ENCODE measurements at regions not wholly inside any gene's neighbourhood (a gene's known extent, or its start where the extent isn't known, plus 50 kb on each side); places are given as distances from the start of the nearest gene placed in this dataset.
"Not testable (repeated sequence)": the region's sequence is repeated elsewhere in the genome, so short reads cannot be mapped to it uniquely, and the experiment has no call there.

DNA sequence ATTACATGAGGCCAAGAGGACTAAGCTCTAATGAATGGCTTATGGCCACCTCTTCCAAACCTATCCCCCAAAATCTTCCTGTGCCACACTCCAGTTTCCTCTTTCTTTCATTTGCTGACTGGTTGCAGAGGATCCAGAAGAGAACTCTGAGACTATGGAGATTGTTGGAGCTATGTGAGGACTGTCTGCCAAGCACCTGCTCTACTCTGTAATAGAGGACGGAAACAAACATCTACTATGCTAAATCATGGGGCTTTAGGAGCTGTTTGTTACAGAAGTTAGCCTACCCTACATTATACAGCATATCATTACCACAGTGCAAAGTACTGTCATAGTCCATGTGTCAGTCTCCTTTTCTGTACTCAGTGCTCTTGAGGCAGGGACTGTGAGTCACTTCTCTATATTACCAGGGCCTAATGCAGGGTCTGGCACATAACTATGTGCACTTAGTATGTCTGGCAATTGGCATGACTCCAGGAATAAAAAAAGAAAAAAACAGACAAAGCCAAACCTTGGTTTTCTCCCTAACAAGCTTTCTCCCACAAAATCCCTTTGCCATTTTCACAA lies 95.1 kb downstream of the RPAP3 start:
- H3K4me3 ChIP-seq (ENCODE audit: low read depth, low read length), result no peak overlapping the region
- H3K27ac ChIP-seq, result no peak overlapping the region
- H3K9me3 ChIP-seq (ENCODE audit: severe bottlenecking), result peaks cover 11% of the 10 kb centered on the region
- DNase-seq, result no peak
- no peaks in the 10 kb centered on the region for H3K27me3 ChIP-seq (ENCODE audit: insufficient read depth, low read depth, severe bottlenecking)
- H3K36me3 ChIP-seq, result no peaks in the 10 kb centered on the region
- TF ChIP-seq, protein P1, sequence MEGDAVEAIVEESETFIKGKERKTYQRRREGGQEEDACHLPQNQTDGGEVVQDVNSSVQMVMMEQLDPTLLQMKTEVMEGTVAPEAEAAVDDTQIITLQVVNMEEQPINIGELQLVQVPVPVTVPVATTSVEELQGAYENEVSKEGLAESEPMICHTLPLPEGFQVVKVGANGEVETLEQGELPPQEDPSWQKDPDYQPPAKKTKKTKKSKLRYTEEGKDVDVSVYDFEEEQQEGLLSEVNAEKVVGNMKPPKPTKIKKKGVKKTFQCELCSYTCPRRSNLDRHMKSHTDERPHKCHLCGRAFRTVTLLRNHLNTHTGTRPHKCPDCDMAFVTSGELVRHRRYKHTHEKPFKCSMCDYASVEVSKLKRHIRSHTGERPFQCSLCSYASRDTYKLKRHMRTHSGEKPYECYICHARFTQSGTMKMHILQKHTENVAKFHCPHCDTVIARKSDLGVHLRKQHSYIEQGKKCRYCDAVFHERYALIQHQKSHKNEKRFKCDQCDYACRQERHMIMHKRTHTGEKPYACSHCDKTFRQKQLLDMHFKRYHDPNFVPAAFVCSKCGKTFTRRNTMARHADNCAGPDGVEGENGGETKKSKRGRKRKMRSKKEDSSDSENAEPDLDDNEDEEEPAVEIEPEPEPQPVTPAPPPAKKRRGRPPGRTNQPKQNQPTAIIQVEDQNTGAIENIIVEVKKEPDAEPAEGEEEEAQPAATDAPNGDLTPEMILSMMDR (IDR thresholded peaks at IDR 0.05; ENCODE audit: low read depth, low read length), result no peak

DNA sequence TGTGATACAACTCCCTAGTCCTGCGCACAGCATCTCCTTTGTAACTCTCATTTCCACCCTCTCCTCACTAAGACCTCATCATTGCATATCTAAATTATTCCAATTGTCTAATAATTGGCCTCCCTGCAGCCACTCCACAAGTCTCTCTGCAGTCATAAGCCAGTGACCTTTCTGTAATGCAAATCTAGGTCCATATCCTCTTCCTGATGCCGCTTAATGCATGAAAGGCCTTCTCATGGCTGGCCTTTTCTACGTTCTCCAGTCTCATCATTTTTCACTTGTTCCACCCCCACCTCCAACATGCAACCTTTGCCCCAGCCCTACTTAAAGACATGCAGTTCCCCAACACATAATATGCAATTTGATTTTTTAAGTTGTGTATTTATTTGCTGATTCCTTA lies 96.0 kb downstream of the RPAP3 start:
- Histone ChIP-seq H3K9me3 (ENCODE audit: severe bottlenecking) (peaks cover 11% of the 10 kb centered on the region), H3K36me3 (no peaks in the 10 kb centered on the region), H3K27ac (no peak overlapping the region), H3K27me3 (ENCODE audit: insufficient read depth, low read depth, severe bottlenecking) (no peaks in the 10 kb centered on the region), H3K4me3 (ENCODE audit: low read depth, low read length) (no peak overlapping the region)
- TF ChIP-seq, protein P1 (IDR thresholded peaks at IDR 0.05; ENCODE audit: low read depth, low read length), result no peak
- no peak for DNase-seq

DNA sequence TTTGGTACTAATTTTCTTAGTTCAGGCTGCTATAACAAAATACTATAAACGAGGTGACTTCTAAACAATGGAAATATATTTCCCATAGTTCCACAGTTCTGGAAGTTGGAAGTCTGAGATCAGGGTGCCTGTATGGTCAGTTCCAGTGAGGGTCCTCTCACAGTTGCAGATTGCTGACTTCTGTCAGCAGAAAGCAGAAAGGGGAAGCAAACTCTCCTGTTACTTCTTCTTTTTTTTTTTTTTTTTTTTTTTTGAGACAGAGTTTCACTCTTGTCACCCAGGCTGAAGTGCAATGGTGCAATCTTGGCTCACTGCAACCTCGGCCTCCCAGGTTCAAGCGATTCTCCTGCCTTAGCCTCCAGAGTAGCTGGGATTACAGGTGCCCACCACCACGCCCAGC lies 97.2 kb downstream of the RPAP3 start:
- H3K27ac ChIP-seq; H3K27me3 ChIP-seq (ENCODE audit: insufficient read depth, low read depth, severe bottlenecking); H3K4me3 ChIP-seq (ENCODE audit: low read depth, low read length); DNase-seq; H3K36me3 ChIP-seq: not testable (repeated sequence)
- H3K9me3 ChIP-seq (ENCODE audit: severe bottlenecking), result peaks cover 11% of the 10 kb centered on the region

DNA sequence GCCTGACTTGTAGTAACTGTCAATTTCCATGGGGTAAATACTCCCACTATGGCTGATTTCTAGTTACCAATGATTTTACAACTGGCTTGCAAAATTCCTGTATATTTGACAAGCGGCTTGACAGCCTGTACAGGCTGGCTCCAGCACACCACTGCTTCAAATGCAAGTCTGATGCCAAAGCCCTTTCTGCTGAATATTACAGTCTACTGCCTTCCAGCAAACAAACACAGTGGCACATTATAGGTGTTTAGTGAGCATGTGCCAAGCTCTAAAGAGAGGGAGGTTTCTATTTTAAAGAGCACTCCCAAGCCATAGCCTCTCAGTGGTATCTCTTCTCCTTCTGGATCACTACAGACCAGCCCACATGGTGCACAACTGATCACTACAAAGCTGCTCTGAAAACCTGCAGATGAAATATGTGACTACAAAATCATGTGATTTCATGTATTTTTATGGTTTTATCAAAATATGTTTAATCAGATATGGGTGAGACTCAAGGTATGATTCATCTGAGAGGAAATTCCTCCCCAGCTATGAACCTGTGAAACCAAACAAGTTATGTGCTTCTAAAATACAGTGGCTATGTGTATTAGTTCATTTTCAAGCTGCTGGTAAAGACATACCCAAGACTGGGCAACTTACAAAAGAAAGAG lies 101.5 kb downstream of the RPAP3 start:
- DNase-seq, result no peak
- Histone ChIP-seq H3K27ac (no peak overlapping the region), H3K36me3 (no peaks in the 10 kb centered on the region), H3K9me3 (ENCODE audit: severe bottlenecking) (peaks cover 5% of the 10 kb centered on the region), H3K4me3 (ENCODE audit: low read depth, low read length) (no peak overlapping the region), H3K27me3 (ENCODE audit: insufficient read depth, low read depth, severe bottlenecking) (peaks cover 20% of the 10 kb centered on the region)
- TF ChIP-seq, protein P1 (IDR thresholded peaks at IDR 0.05; ENCODE audit: low read depth, low read length), result no peak

DNA sequence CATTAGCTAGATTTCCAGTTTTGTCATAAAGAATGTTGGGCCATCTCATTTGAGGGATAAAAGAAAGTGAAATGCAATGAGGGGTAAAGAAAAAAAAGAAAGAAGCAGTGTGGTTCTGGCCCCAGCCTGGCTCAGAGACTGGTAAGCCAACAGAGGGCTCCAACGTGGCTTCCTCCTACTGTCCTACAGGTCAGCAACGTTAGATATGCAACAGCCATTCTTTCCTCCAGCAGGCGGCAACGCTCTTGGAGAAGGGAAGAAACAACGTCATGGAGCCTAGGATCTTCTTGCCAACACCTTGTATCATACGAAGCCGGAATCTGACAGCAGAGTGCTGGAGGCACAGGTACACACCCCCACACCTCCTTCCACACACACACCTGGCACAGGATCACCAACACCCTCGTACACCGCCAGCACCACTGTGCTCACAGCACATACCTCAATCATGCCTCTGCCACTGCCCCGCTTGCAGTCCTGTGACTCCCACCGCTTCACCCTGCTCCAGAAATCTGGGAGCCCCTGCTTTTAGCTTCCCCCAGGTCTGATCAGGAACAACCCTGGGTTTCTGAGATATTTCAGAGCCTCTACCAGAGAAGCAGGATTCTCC lies 102.8 kb downstream of the RPAP3 start:
- peaks cover 20% of the 10 kb centered on the region for H3K27me3 ChIP-seq (ENCODE audit: insufficient read depth, low read depth, severe bottlenecking)
- no peak overlapping the region for H3K4me3 ChIP-seq (ENCODE audit: low read depth, low read length)
- no peaks in the 10 kb centered on the region for H3K36me3 ChIP-seq
- H3K9me3 ChIP-seq (ENCODE audit: severe bottlenecking), result peaks cover 5% of the 10 kb centered on the region
- TF ChIP-seq, protein P1 (IDR thresholded peaks at IDR 0.05; ENCODE audit: low read depth, low read length), result 0 out of 2 replicates have a peak, but pooled peaks have one; percentile 2
- H3K27ac ChIP-seq, result no peak overlapping the region
- DNase-seq, result no peak

DNA sequence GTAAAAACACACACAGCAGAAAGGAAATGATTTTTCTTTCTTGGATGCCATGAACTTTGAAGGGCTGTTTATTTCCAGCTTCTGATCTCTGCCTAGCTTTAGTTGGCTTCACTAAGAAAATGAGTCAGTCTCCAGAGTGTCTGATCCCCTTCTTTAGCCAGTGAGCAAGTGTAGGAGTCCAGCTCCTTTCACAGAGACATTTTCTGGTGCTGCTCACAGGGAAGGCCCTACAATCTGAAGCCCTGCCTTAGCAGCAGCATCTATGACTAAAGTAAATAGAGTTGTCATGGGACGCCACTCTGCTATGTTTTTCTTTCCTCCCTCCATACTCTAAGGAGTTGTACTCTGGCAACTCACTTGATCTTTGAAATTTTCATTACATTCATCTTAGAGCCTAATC lies 103.5 kb downstream of the RPAP3 start:
- no peak for DNase-seq
- no peaks in the 10 kb centered on the region for H3K36me3 ChIP-seq
- H3K4me3 ChIP-seq (ENCODE audit: low read depth, low read length), result no peak overlapping the region
- H3K27me3 ChIP-seq (ENCODE audit: insufficient read depth, low read depth, severe bottlenecking), result peaks cover 20% of the 10 kb centered on the region
- H3K27ac ChIP-seq, result no peak overlapping the region
- H3K9me3 ChIP-seq (ENCODE audit: severe bottlenecking), result peaks cover 3% of the 10 kb centered on the region
- TF ChIP-seq, protein P1 (IDR thresholded peaks at IDR 0.05; ENCODE audit: low read depth, low read length), result no peak

Data from WERI-Rb-1 (cell line).